ENCODE measurements at regions not wholly inside any gene's neighbourhood (a gene's known extent, or its start where the extent isn't known, plus 50 kb on each side); places are given as distances from the start of the nearest gene placed in this dataset.

- TF ChIP-seq CBX3 (IDR thresholded peaks at IDR 0.05; ENCODE audit: borderline replicate concordance in 1 of 2, low read length in 2 of 2) (no peak), NR3C1 (CRISPR knock-in tag; IDR thresholded peaks at IDR 0.05) (no peak), ZNF124 (CRISPR knock-in tag; IDR thresholded peaks at IDR 0.05) (no peak), FOXJ2 (tag; IDR thresholded peaks at IDR 0.05) (no peak)
Observed at GRCh38 chr1:58352476-58353092, 193.9 kb downstream of the OMA1 start (continued).

DNA sequence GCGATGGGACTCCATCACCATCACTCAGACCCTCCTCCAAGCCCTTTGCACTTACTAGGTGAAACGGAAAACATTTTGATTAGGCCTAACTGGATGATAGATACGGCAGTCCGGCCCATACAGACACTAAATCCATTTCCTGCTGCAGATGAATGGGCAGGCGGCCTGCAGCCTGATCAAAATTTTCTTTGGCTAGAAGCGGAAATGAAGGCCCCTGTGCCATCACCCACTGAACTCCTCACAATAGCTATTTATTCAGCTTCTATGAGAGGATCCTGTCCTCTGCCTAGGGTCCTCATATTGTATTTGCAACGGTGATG lies 200.5 kb downstream of the OMA1 start:
- Histone ChIP-seq H3K4me2 (ENCODE audit: insufficient read depth, low read length) (no peak overlapping the region), H3K9me1 (ENCODE audit: control insufficient read depth, insufficient read depth, low read length) (no peaks in the 10 kb centered on the region), H3K4me3 (no peak overlapping the region), H3K9ac (ENCODE audit: insufficient read depth in 1 of 2, low read depth in 2 of 2, low read length in 2 of 2) (no peak overlapping the region), H3K27ac (ENCODE audit: extremely low read depth, low read depth, low read length) (no peak overlapping the region), H3K36me3 (ENCODE audit: control insufficient read depth, insufficient read depth, low read length) (no peaks in the 10 kb centered on the region), H3K79me2 (ENCODE audit: control insufficient read depth, insufficient read depth, low read length) (no peaks in the 10 kb centered on the region), H3K27me3 (ENCODE audit: control insufficient read depth in 2 of 2, insufficient read depth in 2 of 2, low read length in 2 of 2) (no peaks in the 10 kb centered on the region), H2AFZ (ENCODE audit: low read depth, low read length) (no peak overlapping the region), H3K4me1 (replicated peaks in 1 of 2; ENCODE audit: control insufficient read depth in 2 of 2, insufficient read depth in 2 of 2, low read length in 2 of 2) (no peaks in the 10 kb centered on the region), H3K9me3 (replicated peaks; ENCODE audit: control insufficient read depth, insufficient read depth, low read depth, low read length) (no peaks in the 10 kb centered on the region), H4K20me1 (replicated peaks; ENCODE audit: control insufficient read depth, insufficient read depth, low read length) (no peaks in the 10 kb centered on the region)
- ChIA-PET CTCF (ENCODE audit: low intra/inter-chr PET ratio) (no interaction called here), POLR2A (no interaction called here)
- 3% methylated on average over 5 of the region's 7 CpGs for WGBS (ENCODE audit: insufficient coverage, low coverage, missing lambda C conversion rate)
- intact Hi-C loops (cut with micrococcal nuclease) (no loop called here), in situ Hi-C loops (cut with MboI) (no loop called here)
- no peak for ATAC-seq
- BruUV-seq (replicated peaks), result no TSS peak
- DNase-seq (ENCODE audit: extremely low read depth in 1 of 4, low spot score in 3 of 4), result no peak
- no peak for FAIRE-seq
- TF ChIP-seq MCM7 (IDR thresholded peaks at IDR 0.05) (no peak), CEBPB (tag; IDR thresholded peaks at IDR 0.05) (no peak), SP1 (CRISPR knock-in tag; IDR thresholded peaks at IDR 0.05) (no peak), RBM22 (IDR thresholded peaks at IDR 0.05; ENCODE audit: low read depth, low read length, poor library complexity, severe bottlenecking) (no peak), ZNF507 (tag; conservative IDR thresholded peaks at IDR 0.05) (no peak), SRSF3 (IDR thresholded peaks at IDR 0.05; ENCODE audit: insufficient read depth, low read length) (no peak), ZNF124 (CRISPR knock-in tag; IDR thresholded peaks at IDR 0.05) (no peak)
- TF ChIP-seq, protein P1, sequence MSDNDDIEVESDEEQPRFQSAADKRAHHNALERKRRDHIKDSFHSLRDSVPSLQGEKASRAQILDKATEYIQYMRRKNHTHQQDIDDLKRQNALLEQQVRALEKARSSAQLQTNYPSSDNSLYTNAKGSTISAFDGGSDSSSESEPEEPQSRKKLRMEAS (CRISPR knock-in tag; IDR thresholded peaks at IDR 0.05), result no peak

All from K562 (cell line).